ENCODE measurements at regions not wholly inside any gene's neighbourhood (a gene's known extent, or its start where the extent isn't known, plus 50 kb on each side); places are given as distances from the start of the nearest gene placed in this dataset.
"Not testable (repeated sequence)": the region's sequence is repeated elsewhere in the genome, so short reads cannot be mapped to it uniquely, and the experiment has no call there.

DNA sequence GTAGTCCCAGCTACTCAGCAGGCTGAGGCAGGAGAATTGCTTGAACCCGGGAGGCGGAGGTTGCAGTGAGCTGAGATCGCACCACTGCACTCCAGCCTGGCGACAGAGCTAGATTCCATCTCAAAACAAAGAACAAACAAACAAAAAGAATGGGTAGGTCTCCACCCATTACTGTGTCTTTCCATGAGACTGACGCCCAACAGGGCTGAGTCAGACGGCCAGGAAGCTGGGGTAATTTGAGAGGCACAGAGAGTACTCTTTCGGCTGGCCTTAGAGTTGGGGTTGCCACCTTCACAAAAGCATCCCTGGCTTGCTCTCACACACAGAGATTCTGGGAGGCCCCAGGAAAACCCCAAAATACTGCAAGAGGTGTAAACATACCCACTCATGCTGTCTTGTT is 72.0 kb upstream of the DHRSX start:
- FAIRE-seq (no peak), DNase-seq (ENCODE audit: low spot score) (peak; percentile 20)

- FAIRE-seq (no peak), DNase-seq (ENCODE audit: low spot score) (no peak)
Observed at GRCh38 chrX:2568125-2568524, 67.3 kb upstream of the DHRSX start.

GRCh38 chrX:2566055-2566454 is 65.3 kb upstream of the DHRSX start:
- no peak for FAIRE-seq
- DNase-seq (ENCODE audit: low spot score): no peak

DNA sequence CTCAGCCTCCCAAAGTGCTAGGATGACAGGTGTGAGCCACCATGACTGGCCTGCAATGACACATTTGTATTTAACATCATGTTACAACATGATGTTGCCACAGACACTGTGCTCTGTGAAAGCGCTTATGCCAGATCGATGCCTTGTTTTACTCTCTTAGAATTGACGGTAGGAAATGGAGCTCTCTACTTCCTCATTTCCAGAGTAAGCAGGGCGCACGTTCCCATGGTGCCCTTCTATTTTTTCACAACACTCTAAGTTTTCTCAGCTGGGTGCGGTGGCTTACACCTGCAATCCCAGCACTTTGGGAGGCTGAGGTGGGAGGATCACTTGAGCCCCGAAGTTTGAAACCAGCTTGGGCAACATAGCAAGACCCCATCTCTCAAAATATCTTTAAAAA is 60.7 kb upstream of the DHRSX start:
- DNase-seq (ENCODE audit: low spot score): no peak
- FAIRE-seq: no peak

GRCh38 chrX:2559124-2559523 is 58.3 kb upstream of the DHRSX start:
- FAIRE-seq (no peak), DNase-seq (ENCODE audit: low spot score) (no peak)

GRCh38 chrX:2554891-2555290 is 54.1 kb upstream of the DHRSX start:
- FAIRE-seq (no peak), DNase-seq (ENCODE audit: low spot score) (no peak)

GRCh38 chrX:2554066-2554465 is 53.3 kb upstream of the DHRSX start:
- not testable (repeated sequence) for FAIRE-seq

DNA sequence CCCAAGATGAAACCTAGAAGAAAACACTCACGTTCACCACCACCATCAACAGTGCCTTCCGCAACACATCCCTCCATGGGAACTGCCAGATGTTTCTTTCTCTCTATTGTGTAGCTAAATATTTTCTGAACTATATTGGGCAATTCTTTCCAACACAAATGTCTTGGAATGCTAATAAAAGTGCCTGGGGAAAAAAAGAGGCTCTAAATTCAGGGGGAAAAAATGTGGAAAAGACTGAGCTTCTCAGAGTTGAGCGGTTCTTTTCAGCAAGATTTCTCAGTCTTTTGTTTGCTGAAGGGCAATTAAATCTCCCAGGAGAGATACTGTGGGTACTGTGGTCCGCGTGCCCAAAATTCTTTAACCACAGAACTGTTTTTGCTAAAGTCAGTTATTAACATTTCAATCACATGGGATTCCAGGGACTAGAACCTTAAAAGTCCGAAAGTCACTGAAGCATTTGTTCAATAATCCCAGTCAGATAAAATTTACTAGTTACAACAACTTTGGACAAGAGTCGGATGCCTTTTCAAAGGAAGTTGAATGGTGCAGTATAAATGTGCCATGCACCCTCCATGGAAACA is 51.9 kb upstream of the DHRSX start:
- DNase-seq (ENCODE audit: low spot score): peak; percentile 17
- no peak for FAIRE-seq

More at GRCh38 chrX:2554066-2554465, 53.3 kb upstream of the DHRSX start:
- DNase-seq (ENCODE audit: low spot score): not testable (repeated sequence)

DNA sequence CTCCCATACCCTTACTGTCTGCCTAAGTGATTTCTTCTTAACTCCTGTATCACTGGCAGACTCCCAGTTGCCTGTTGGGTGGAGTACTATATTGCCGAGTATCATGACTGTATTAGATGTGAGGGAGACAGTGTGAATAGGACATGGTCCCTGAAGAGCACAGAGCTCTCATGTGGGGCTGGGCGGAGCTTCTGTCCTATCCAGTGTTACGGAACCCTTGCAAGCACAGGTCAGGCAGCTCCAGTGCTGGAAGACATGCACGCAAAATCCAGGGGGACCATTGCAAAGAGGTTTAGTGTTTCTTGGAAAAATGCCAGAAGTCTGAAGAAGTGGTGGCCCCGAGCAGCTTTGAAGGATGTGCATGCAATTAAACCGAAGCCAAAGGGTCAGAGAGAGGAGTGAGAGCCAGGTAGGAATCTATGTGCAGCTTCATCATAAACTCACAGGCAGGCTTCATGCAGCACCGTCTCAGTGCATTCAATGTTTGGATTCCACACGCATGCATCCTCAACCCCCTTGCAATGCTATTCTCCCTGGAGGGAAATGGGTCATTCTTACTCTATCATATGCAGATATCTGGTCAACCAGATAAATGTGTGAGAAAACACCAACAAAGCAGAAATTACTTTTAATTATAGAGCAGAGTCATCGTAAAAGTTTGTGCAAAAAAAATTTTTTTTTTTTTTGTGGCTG is 49.7 kb upstream of the DHRSX start:
- no peak for DNase-seq (ENCODE audit: low spot score)

More for the DNA sequence above, 49.7 kb upstream of the DHRSX start:
- FAIRE-seq: no peak

All from urothelium cell line (cell line).